H9 (cell line): ENCODE measurements at regions not wholly inside any gene's neighbourhood (a gene's known extent, or its start where the extent isn't known, plus 50 kb on each side); places are given as distances from the start of the nearest gene placed in this dataset.

ENCODE experiments used
- DNase-seq: peaks from one replicate; pipeline ENCODE4 v3.0.0-alpha.2; 2017
- H2AFZ ChIP-seq: one replicate; pipeline ENCODE4 v1.6.1; 2013; ENCODE audit warnings: mild to moderate bottlenecking, low read length, control low read depth, moderate library complexity
- H2AK5ac ChIP-seq: 2 replicates; pipeline ENCODE4 v1.6.1; 2013; ENCODE audit warnings: low read length, control low read depth, mixed read lengths; ENCODE audit not compliant: insufficient read length
- H2BK120ac ChIP-seq: one replicate; pipeline ENCODE4 v1.6.1; 2013; ENCODE audit warnings: low read depth, mild to moderate bottlenecking, low read length, control low read depth, inconsistent platforms; ENCODE audit not compliant: poor library complexity, severe bottlenecking
- H2BK12ac ChIP-seq: 2 replicates; pipeline ENCODE4 v1.6.1; 2013; ENCODE audit warnings: low read length, control low read depth, mixed read lengths, low read depth; ENCODE audit not compliant: insufficient read length
- H2BK15ac ChIP-seq: 2 replicates; pipeline ENCODE4 v1.6.1; 2013; ENCODE audit warnings: low read depth, low read length, control low read depth
- H2BK20ac ChIP-seq: one replicate; pipeline ENCODE4 v1.6.1; 2013; ENCODE audit warnings: low read depth, mild to moderate bottlenecking, low read length, control low read depth, inconsistent platforms; ENCODE audit not compliant: poor library complexity, severe bottlenecking
- H2BK5ac ChIP-seq: 2 replicates; pipeline ENCODE4 v1.6.1; 2013; ENCODE audit warnings: low read length, control low read depth, mixed read lengths; ENCODE audit not compliant: insufficient read length
- H3K14ac ChIP-seq: 2 replicates; pipeline ENCODE4 v1.6.1; 2013; ENCODE audit warnings: low read length, control low read depth; ENCODE audit not compliant: insufficient read depth
- H3K18ac ChIP-seq: 2 replicates; pipeline ENCODE4 v1.6.1; 2013; ENCODE audit warnings: low read depth, mild to moderate bottlenecking, mixed read lengths, low read length, control low read depth; ENCODE audit not compliant: insufficient read length
- H3K23ac ChIP-seq: 2 replicates; pipeline ENCODE4 v1.6.1; 2013; ENCODE audit warnings: low read length, control low read depth, mixed read lengths, low read depth; ENCODE audit not compliant: insufficient read length
- H3K23me2 ChIP-seq: 2 replicates; pipeline ENCODE4 v1.6.1; 2013; ENCODE audit warnings: low read depth, mild to moderate bottlenecking, mixed read lengths, low read length, control low read depth; ENCODE audit not compliant: insufficient read length, poor library complexity, severe bottlenecking
- H3K27ac ChIP-seq: 2 replicates; pipeline ENCODE4 v1.5.1; 2013; ENCODE audit warnings: low read length, control low read depth, mixed read lengths, low read depth; ENCODE audit not compliant: insufficient read length
- H3K27me3 ChIP-seq: 2 replicates; pipeline ENCODE4 v1.6.1; 2013; ENCODE audit warnings: low read length, control low read depth, inconsistent platforms; ENCODE audit not compliant: insufficient read depth
- H3K4ac ChIP-seq: 2 replicates; pipeline ENCODE4 v1.6.1; 2013; ENCODE audit warnings: low read depth, mild to moderate bottlenecking, control low read depth, inconsistent platforms, low read length, moderate library complexity
- H3K4me1 ChIP-seq: 2 replicates; pipeline ENCODE4 v1.6.1; 2013; ENCODE audit warnings: low read length, control low read depth, inconsistent platforms; ENCODE audit not compliant: insufficient read depth
- H3K4me2 ChIP-seq: 2 replicates; pipeline ENCODE4 v1.6.1; 2013; ENCODE audit warnings: low read length, control low read depth, mixed read lengths; ENCODE audit not compliant: insufficient read length, insufficient read depth
- H3K56ac ChIP-seq: 2 replicates; pipeline ENCODE4 v1.6.1; 2013; ENCODE audit warnings: low read depth, mild to moderate bottlenecking, mixed read lengths, low read length, control low read depth; ENCODE audit not compliant: insufficient read length
- H3K79me1 ChIP-seq: 2 replicates; pipeline ENCODE4 v1.6.1; 2013; ENCODE audit warnings: low read depth, mild to moderate bottlenecking, moderate library complexity, low read length, control low read depth, inconsistent platforms; ENCODE audit not compliant: insufficient read depth, poor library complexity, severe bottlenecking
- H3K79me2 ChIP-seq: 2 replicates; pipeline ENCODE4 v1.6.1; 2013; ENCODE audit warnings: low read length, control low read depth, inconsistent platforms; ENCODE audit not compliant: insufficient read depth
- H3K9ac ChIP-seq: 2 replicates; pipeline ENCODE4 v1.6.1; 2013; ENCODE audit warnings: low read length, control low read depth, mixed read lengths; ENCODE audit not compliant: insufficient read length; ENCODE audit errors: extremely low read depth
- H3K9me3 ChIP-seq: one replicate; pipeline ENCODE4 v1.6.1; 2013; ENCODE audit warnings: low read depth, low read length, inconsistent platforms; ENCODE audit not compliant: control insufficient read depth
- H3T11ph ChIP-seq: one replicate; pipeline ENCODE4 v1.6.1; 2013; ENCODE audit warnings: mild to moderate bottlenecking, low read length, control low read depth, inconsistent platforms
- H4K20me1 ChIP-seq: one replicate; pipeline ENCODE4 v1.6.1; 2013; ENCODE audit not compliant: control insufficient read depth, insufficient read length, insufficient read depth
- H4K5ac ChIP-seq: 2 replicates; pipeline ENCODE4 v1.6.1; 2013; ENCODE audit warnings: low read depth, mild to moderate bottlenecking, mixed read lengths, low read length, control low read depth; ENCODE audit not compliant: insufficient read length
- H4K8ac ChIP-seq: replicated peaks from 2 replicates; pipeline ENCODE4 v1.6.1; 2013; ENCODE audit warnings: low read length, control low read depth, mixed read lengths, low read depth; ENCODE audit not compliant: insufficient read length
- H4K91ac ChIP-seq: 2 replicates; pipeline ENCODE4 v1.6.1; 2013; ENCODE audit warnings: low read depth, mild to moderate bottlenecking, moderate library complexity, mixed read lengths, low read length, control low read depth; ENCODE audit not compliant: insufficient read length
- H3K27ac Mint-ChIP-seq, 3 experiments: 2 replicates in 2 of 3; 3 replicates in 1 of 3; pipeline ENCODE4 v1.8.0; 2020 to 2021; ENCODE audit warnings: mixed read lengths in 3 of 3, mild to moderate bottlenecking in 1 of 3, moderate library complexity in 1 of 3
- H3K27me3 Mint-ChIP-seq: 2 replicates; pipeline ENCODE4 v1.8.0; 2021; ENCODE audit warnings: low read depth, mild to moderate bottlenecking, moderate library complexity, mixed read lengths
- H3K36me3 Mint-ChIP-seq, 3 experiments: 2 replicates in 2 of 3; 3 replicates in 1 of 3; pipeline ENCODE4 v1.8.0; 2020 to 2021; ENCODE audit warnings: low read depth in 3 of 3, mixed read lengths in 3 of 3; ENCODE audit not compliant: insufficient read depth in 1 of 3
- H3K4me1 Mint-ChIP-seq, 2 experiments: 2 replicates each; pipeline ENCODE4 v1.8.0; 2020; ENCODE audit warnings: mixed read lengths in 2 of 2
- H3K4me3 Mint-ChIP-seq, 2 experiments: 2 replicates in 1 of 2; 3 replicates in 1 of 2; pipeline ENCODE4 v1.8.0; 2020 to 2021; ENCODE audit warnings: mild to moderate bottlenecking in 2 of 2, mixed read lengths in 2 of 2, moderate library complexity in 1 of 2
- H3K9me3 Mint-ChIP-seq, 2 experiments: 2 replicates in 1 of 2; 3 replicates in 1 of 2; pipeline ENCODE4 v1.8.0; 2020; ENCODE audit warnings: mild to moderate bottlenecking in 2 of 2, mixed read lengths in 2 of 2, moderate library complexity in 1 of 2
- CTCF ChIP-seq: fragments of 200-600 bp; sonication (generic); conservative IDR thresholded peaks from 3 replicates; pipeline ENCODE4 v1.8.0; 2021; ENCODE audit warnings: antibody characterized with exemption, mild to moderate bottlenecking
- WGBS: extraction: QIAGEN DNeasy Blood & Tissue Kit; methylation state at CpG from one replicate; pipeline ENCODE4 v1.1.7; 2013; ENCODE audit warnings: missing lambda C conversion rate, low lambda C conversion rate, mixed read lengths; ENCODE audit not compliant: insufficient read length; ENCODE audit errors: extremely low coverage; 5-methylcytosine and 5-hydroxymethylcytosine counted together

DNA sequence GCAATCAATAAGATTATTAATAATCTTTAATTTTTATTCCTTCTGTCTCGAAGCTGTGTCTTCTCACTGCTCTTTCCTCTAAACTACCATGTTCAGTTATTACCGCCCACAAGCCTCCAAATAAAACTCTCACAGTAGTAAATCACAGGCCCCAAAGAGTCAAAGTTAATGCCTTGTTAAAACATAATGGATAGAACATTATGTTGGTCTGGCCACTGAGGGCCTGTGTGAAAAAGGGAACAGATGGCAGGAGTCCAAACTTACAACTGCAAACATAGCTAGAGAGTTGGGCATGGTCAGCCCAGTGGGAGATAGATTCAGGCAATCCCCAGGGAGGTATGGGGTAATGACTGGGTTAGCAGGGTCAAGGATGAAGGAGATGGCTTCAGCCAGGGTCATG lies 84.6 kb upstream of the TNIP3 start:
- Histone ChIP-seq H2BK15ac (no peak overlapping the region), H4K8ac (no peak overlapping the region), H4K20me1 (no peaks in the 10 kb centered on the region), H3K23ac (no peak overlapping the region), H2AK5ac (no peak overlapping the region), H3K79me1 (no peaks in the 10 kb centered on the region), H3K23me2 (no peaks in the 10 kb centered on the region), H4K91ac (no peak overlapping the region), H3K9me3 (no peaks in the 10 kb centered on the region), H3K4me1 (no peaks in the 10 kb centered on the region; the same call in 1 of the 2 replicates), H2BK5ac (no peak overlapping the region), H3K27ac (no peak overlapping the region), H3K18ac (no peak overlapping the region), H3K4me2 (no peak overlapping the region), H3K9ac (no peak overlapping the region), H3K79me2 (no peaks in the 10 kb centered on the region), H3K14ac (no peak overlapping the region), H3K27me3 (no peaks in the 10 kb centered on the region), H2BK120ac (no peak overlapping the region), H4K5ac (no peak overlapping the region), H3K4ac (no peak overlapping the region), H2BK20ac (no peak overlapping the region), H3K56ac (no peak overlapping the region), H2AFZ (no peak overlapping the region), H3T11ph (no peak overlapping the region), H2BK12ac (no peak overlapping the region)
- no peak for TF ChIP-seq CTCF
- no CpG with 5 or more reads among the region's 2 CpGs for WGBS
- Mint-ChIP-seq H3K27ac (no peak overlapping the region), H3K36me3 (no peaks in the 10 kb centered on the region), H3K9me3 (no peaks in the 10 kb centered on the region), H3K27me3 (no peaks in the 10 kb centered on the region), H3K4me3 (no peak overlapping the region), H3K4me1 (peaks cover 4 to 11% of the 10 kb centered on the region in 2 experiments; a peak in 3 of 4 replicates)
- DNase-seq = no peak
